Activated CD4-positive, alpha-beta memory T cell treated with anti-CD3 and anti-CD28 coated beads, Interleukin-2, amount 10 ng/mL, durations not matched to agents 7 days and 5 days (primary cell): ENCODE measurements at regions not wholly inside any gene's neighbourhood (a gene's known extent, or its start where the extent isn't known, plus 50 kb on each side); places are given as distances from the start of the nearest gene placed in this dataset.

Experiments used
- CTCF ChIA-PET: fragments of 350-600 bp; sonication (Branson Sonifier 250); formaldehyde crosslinking; loops from one replicate; lab custom pipeline; 2021; ENCODE audit warnings: antibody characterized with exemption, inconsistent platforms; lab: Charles Lee
- POLR2A ChIA-PET: fragments of 350-600 bp; sonication (Branson Sonifier 250); formaldehyde crosslinking; loops from one replicate; lab custom pipeline; 2021; ENCODE audit warnings: antibody characterized with exemption; lab: Charles Lee
- DNase-seq: peaks from one replicate; pipeline ENCODE4 v3.0.0-alpha.2; 2020
- H3K27ac Mint-ChIP-seq: one replicate; pipeline ENCODE4 v1.8.0; 2021; ENCODE audit warnings: mild to moderate bottlenecking, mixed read lengths
- H3K27me3 Mint-ChIP-seq: one replicate; pipeline ENCODE4 v1.8.0; 2021; ENCODE audit warnings: mixed read lengths
- H3K36me3 Mint-ChIP-seq: one replicate; pipeline ENCODE4 v1.8.0; 2021; ENCODE audit warnings: low read depth, mixed read lengths
- H3K4me1 Mint-ChIP-seq: one replicate; pipeline ENCODE4 v1.8.0; 2021; ENCODE audit warnings: mixed read lengths
- H3K4me3 Mint-ChIP-seq: one replicate; pipeline ENCODE4 v1.8.0; 2021; ENCODE audit warnings: mild to moderate bottlenecking, mixed read lengths
- H3K9me3 Mint-ChIP-seq: one replicate; pipeline ENCODE4 v1.8.0; 2021; ENCODE audit warnings: mixed read lengths

DNA sequence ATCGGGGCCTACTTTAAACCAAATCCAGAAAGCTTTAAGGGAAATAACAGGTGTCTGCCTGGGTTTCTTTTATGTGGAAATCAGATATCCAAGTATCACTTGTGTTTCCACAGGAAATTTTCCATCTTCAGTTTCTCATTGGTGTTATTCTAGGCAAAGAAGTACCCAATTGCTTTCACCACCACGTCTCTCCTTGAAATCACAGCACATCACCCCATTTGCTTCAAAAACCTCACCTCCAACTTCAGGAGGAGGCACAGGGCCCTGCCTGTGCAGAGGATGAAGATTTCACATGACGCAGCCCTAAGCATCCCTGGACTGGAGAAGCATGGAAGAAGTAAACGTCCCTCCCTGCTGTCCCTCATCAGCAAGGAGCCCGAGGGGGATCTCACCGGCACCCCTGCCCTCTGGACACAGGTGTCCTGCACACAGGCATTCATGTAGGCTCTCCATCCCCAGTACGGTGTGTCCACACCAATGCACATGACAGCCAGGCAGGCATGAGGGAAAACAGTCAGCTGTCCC, 182.3 kb downstream of the TBXT start:
- POLR2A ChIA-PET, result no interaction called here
- Mint-ChIP-seq H3K27ac (no peak overlapping the region), H3K4me3 (no peak overlapping the region), H3K27me3 (peaks cover 39% of the 10 kb centered on the region), H3K4me1 (peaks cover 4% of the 10 kb centered on the region), H3K36me3 (no peaks in the 10 kb centered on the region), H3K9me3 (no peaks in the 10 kb centered on the region)
- DNase-seq, result no peak
- CTCF ChIA-PET, result no interaction called here

DNA sequence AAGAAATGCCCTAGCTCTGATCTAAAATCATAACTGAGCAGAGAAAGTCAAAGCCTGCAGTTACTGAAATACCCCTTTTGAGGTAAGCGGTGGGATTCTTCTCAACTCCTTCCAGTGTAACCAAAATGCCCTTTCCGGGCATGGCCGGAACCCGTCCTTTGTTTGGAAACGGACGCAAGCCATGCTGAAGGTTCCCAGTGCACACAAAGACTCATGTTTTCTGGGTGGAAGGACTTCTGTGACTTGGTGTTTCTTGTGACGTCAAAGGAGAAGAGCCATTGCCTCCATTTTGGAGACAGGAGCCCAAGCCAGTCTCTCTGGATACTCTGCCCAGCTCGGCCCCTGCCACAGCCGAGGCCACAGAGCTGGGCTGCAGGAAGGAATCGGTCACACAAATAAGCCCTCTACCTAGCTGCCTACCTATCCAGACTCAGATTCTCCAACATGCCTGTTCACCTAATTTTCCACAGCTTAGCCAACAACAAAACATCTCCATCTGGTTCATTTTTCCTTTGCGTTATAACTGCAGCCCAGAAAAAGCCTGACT, 182.8 kb downstream of the TBXT start:
- no peaks in the 10 kb centered on the region for H3K36me3 Mint-ChIP-seq
- no peak overlapping the region for H3K4me3 Mint-ChIP-seq
- H3K4me1 Mint-ChIP-seq, result peaks cover 4% of the 10 kb centered on the region
- DNase-seq, result no peak
- ChIA-PET CTCF (no interaction called here), POLR2A (no interaction called here)
- no peak overlapping the region for H3K27ac Mint-ChIP-seq
- H3K27me3 Mint-ChIP-seq, result peaks cover 33% of the 10 kb centered on the region
- no peaks in the 10 kb centered on the region for H3K9me3 Mint-ChIP-seq

DNA sequence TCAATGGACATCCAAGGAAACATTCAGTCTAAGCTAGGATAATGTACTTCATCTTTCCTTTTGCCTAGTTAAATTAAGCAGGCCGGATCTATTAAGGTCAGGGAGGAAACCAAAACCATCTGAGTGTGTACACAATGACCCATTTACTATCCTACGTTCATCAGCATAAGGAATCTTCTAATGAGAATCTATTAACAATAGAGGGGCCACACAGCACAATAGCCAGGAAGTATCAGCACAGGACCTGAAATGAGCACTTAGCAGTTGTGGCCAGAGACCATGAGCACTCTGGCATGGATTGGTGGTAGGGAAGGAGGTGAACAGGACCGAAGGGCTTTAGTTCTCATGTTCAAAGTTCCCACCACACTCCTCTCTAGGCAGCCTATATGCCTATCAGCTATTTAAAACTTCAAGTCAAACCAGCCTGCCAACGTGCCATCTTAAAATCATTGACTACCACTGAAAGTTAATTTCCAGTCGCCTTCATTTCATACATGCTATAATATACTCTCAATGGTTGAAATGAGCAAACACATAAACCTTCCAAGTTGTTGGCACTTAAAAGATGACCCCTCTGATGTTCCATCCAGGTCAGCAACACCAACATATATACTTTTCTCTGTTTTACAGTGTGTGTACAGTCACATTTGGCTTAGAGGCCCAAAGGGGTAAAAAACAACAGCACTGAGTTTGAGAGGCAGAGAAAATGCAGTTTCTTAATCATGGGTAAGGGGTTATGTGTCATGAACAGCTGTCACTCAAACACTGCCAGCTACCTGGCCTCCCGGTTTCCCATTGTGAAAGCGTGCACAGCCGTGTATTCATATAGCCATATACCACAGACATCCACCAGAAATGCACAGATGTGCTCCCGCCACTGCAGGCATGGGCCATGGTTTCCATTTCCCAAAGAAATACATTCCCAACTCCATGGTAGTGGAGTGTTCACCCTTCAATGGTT, 184.3 kb downstream of the TBXT start:
- Mint-ChIP-seq H3K36me3 (no peaks in the 10 kb centered on the region), H3K9me3 (no peaks in the 10 kb centered on the region), H3K4me1 (peaks cover 4% of the 10 kb centered on the region), H3K27me3 (peaks cover 26% of the 10 kb centered on the region), H3K27ac (no peak overlapping the region), H3K4me3 (no peak overlapping the region)
- CTCF ChIA-PET, result no interaction called here
- DNase-seq, result no peak
- POLR2A ChIA-PET, result no interaction called here

DNA sequence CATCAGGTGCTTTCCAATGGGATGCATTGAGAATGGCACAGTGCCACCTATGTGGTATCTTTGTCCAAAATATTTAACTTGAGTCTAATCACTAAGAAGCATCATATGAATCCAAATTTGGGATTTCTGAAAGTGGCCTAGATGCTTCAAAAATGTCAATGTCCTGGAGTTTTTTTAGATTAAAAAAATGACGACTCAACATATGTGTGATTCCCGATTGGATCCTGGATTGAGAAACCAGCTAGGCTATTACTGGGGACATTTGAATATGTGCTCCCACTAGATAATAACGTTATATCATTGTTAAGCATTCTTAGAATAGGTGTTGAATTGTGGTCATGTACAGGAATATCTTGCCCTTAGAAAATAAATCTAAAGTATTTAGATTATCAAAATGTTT, 189.2 kb downstream of the TBXT start:
- H3K4me1 Mint-ChIP-seq, result no peaks in the 10 kb centered on the region
- no peaks in the 10 kb centered on the region for H3K36me3 Mint-ChIP-seq
- no peaks in the 10 kb centered on the region for H3K9me3 Mint-ChIP-seq
- H3K27ac Mint-ChIP-seq, result no peak overlapping the region
- CTCF ChIA-PET, result no interaction called here
- POLR2A ChIA-PET, result no interaction called here
- no peak overlapping the region for H3K4me3 Mint-ChIP-seq
- no peaks in the 10 kb centered on the region for H3K27me3 Mint-ChIP-seq
- DNase-seq, result no peak

DNA sequence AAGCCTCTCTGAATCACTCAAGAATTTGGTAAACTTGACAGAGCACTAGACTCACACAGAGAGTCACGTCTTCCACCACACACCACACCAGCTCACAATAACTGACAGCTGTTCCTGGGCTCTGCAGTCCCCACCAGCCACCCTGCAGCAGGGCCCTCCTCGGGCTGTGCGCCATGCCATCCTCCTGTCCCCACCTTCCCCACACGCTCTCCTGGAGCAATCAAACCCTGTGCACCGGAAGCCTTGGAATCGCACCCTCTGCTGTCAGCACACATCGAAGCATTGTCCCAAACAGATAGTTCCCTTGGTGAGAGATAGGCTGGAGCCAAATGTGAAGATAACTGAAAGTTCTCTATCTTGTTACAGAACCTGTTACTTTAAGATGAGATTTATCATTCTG, 191.0 kb downstream of the TBXT start:
- Mint-ChIP-seq H3K4me1 (no peaks in the 10 kb centered on the region), H3K36me3 (no peaks in the 10 kb centered on the region), H3K9me3 (no peaks in the 10 kb centered on the region), H3K27ac (no peak overlapping the region), H3K4me3 (no peak overlapping the region), H3K27me3 (no peaks in the 10 kb centered on the region)
- no peak for DNase-seq
- POLR2A ChIA-PET, result no interaction called here
- CTCF ChIA-PET, result no interaction called here

DNA sequence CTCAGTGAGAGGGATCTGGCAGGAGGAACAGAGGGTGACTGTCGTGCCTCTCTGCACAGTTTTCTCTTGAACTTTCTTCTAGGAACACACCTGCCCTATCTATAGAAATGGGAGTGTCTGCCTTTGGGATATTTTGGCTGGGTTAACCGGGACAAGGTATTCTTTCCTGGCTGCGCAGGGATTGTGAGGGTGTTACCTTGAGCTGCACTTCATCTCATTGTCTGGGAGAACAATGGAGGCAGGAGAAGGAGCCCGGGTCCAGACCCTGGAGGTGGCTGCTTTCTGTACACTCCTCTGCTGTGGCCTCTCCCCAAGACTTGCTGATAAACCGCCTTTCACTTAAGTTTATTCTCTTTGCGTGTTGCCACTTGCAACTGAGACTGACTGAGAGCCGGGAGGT, 192.8 kb downstream of the TBXT start:
- ChIA-PET POLR2A (no interaction called here), CTCF (no interaction called here)
- Mint-ChIP-seq H3K4me3 (no peak overlapping the region), H3K9me3 (no peaks in the 10 kb centered on the region), H3K27me3 (no peaks in the 10 kb centered on the region), H3K27ac (no peak overlapping the region), H3K4me1 (no peaks in the 10 kb centered on the region), H3K36me3 (no peaks in the 10 kb centered on the region)
- DNase-seq, result no peak

DNA sequence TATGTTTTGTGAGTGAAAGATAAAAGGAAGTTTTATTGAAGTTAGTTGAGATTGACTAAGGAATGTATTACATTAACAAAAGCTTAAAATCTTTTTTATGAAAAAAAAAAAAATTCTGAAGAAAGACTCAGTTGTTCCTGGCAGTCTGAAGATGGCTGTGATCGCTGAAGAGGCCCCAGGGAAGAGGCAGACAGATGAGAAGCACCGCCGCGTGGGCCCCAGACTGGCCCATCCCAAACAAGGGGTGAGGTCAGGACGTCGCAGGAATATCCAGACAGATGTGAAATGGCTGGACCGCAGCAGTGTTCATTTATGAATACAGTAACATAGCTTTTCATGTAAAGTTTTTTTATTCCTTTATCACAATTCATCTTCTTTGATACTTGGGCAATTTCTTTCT, 194.2 kb downstream of the TBXT start:
- ChIA-PET CTCF (interaction anchor here (1.1 kb wide), 1 partner anchor 10 kb away, joined by 3 read pairs; no protein-coding TSS in a partner anchor), POLR2A (no interaction called here)
- no peaks in the 10 kb centered on the region for H3K4me1 Mint-ChIP-seq
- no peak overlapping the region for H3K27ac Mint-ChIP-seq
- no peak for DNase-seq
- H3K9me3 Mint-ChIP-seq, result no peaks in the 10 kb centered on the region
- no peaks in the 10 kb centered on the region for H3K27me3 Mint-ChIP-seq
- no peak overlapping the region for H3K4me3 Mint-ChIP-seq
- no peaks in the 10 kb centered on the region for H3K36me3 Mint-ChIP-seq

DNA sequence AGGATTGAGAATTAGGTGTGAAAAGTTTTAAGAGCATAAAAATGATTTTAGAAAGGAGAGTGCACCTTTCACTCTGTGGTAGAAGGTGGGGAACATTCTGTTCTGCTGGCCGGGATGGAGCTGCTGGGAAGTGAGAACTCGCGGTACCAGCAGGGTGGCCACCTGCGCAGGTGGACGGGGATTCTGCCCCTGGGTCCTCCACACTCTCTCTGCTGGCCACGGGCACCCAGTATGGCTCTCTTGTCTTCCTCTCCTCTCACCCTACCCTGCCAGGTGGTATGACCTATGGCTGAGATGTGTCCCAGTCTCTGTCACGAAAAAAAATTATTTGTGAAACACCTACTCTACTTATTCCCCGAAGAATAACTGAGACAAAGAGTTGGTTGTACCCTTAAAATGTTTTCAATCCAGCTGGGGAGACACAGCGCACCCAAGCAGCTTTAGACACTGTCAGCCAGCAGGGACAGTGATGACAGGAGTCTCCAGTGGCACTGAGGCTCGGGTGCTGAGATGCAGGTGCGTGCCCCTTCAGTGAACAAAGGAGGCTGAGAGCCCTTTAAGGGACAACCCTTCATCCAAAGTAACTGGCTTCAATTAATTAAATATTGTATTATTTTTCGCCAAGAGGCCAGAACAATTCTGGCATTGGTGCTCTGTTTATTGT, 195.4 kb downstream of the TBXT start:
- H3K27ac Mint-ChIP-seq, result no peak overlapping the region
- no peak overlapping the region for H3K4me3 Mint-ChIP-seq
- CTCF ChIA-PET, result interaction anchor here (1.1 kb wide), 1 partner anchor 8 kb away, joined by 3 read pairs; no protein-coding TSS in a partner anchor
- H3K9me3 Mint-ChIP-seq, result no peaks in the 10 kb centered on the region
- no peaks in the 10 kb centered on the region for H3K36me3 Mint-ChIP-seq
- no peaks in the 10 kb centered on the region for H3K27me3 Mint-ChIP-seq
- no peaks in the 10 kb centered on the region for H3K4me1 Mint-ChIP-seq
- POLR2A ChIA-PET, result no interaction called here
- DNase-seq, result no peak

DNA sequence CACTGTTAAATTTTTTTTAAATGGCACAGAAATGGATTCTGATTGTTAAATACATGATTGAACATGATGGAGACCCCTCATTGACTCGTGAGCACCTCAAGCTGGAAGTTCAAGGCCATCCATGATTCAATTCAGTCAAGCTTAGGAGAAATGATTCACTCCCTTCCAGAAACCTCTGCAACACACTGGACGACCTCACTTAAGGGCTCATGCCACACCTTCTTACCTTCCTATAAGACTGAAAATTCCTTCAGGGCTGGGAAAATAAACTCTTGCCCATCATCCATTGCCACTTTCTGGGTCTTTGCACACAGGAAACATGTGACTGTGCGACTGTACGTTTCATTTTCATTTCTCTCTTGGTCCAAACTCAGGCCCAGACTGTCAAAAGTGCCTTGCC, 196.4 kb downstream of the TBXT start:
- Mint-ChIP-seq H3K27ac (no peak overlapping the region), H3K4me1 (no peaks in the 10 kb centered on the region), H3K36me3 (no peaks in the 10 kb centered on the region), H3K4me3 (no peak overlapping the region), H3K9me3 (no peaks in the 10 kb centered on the region), H3K27me3 (no peaks in the 10 kb centered on the region)
- DNase-seq, result no peak
- ChIA-PET CTCF (no interaction called here), POLR2A (no interaction called here)

DNA sequence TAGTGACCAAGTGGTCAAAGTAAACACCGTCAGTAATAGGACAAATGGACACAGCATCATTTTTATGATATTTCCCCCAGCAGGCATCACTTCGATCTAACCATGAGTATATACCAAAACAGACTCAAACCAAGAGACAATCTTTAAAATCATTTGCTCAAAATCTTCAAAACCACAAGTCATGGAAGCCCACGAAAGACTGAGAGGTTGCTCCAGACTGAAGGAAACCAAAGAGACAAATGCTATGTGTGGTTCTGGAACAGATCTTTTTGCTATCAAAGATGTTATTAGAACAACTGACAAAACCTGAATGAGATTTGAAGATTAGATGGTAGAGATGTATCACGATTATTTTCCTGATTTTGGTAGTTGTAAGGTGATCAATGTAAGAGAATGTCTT, 197.7 kb downstream of the TBXT start:
- Mint-ChIP-seq H3K4me3 (no peak overlapping the region), H3K4me1 (no peaks in the 10 kb centered on the region), H3K36me3 (no peaks in the 10 kb centered on the region), H3K27me3 (no peaks in the 10 kb centered on the region), H3K9me3 (no peaks in the 10 kb centered on the region), H3K27ac (no peak overlapping the region)
- POLR2A ChIA-PET, result no interaction called here
- DNase-seq, result no peak
- CTCF ChIA-PET, result no interaction called here

DNA sequence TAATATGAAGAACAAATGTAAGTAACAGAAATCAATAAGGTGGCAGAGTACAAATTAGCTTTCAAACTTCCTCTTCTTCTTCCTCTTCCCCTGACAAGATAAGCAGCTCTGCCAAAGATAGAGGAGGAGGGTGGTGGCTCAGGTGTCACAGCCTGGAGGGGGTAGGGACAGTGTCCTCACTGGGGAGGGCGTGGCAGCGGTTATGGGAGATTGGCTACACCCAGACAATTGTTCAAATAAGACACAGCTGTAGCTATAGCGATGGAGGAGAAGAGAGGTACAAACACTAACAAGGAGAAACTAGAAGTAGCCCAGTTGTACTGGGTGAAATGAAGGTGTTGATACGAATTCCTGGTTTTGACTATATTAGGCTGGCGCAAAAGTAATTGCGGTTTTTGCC, 198.5 kb downstream of the TBXT start:
- ChIA-PET CTCF (no interaction called here), POLR2A (no interaction called here)
- Mint-ChIP-seq H3K4me1 (no peaks in the 10 kb centered on the region), H3K36me3 (no peaks in the 10 kb centered on the region), H3K27me3 (no peaks in the 10 kb centered on the region), H3K27ac (no peak overlapping the region), H3K9me3 (no peaks in the 10 kb centered on the region), H3K4me3 (no peak overlapping the region)
- DNase-seq, result no peak

DNA sequence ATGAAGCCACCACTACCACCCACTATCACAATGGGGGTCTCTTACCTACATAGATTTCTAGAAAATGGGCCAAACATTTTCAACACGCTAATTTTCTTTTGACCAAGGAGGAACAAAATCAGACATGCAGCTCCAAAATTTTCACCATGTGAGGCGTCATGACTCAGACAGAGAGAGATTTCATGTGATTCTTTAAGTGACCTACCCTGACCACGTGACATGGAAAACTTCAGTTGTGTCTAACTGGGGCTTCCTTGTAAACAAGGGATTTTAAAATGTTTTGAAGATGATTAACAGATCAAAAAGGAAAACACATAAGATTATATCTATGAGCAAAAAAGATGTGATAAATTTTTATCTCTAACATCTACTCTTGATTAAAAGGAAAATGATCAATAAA, 199.2 kb downstream of the TBXT start:
- CTCF ChIA-PET, result no interaction called here

DNA sequence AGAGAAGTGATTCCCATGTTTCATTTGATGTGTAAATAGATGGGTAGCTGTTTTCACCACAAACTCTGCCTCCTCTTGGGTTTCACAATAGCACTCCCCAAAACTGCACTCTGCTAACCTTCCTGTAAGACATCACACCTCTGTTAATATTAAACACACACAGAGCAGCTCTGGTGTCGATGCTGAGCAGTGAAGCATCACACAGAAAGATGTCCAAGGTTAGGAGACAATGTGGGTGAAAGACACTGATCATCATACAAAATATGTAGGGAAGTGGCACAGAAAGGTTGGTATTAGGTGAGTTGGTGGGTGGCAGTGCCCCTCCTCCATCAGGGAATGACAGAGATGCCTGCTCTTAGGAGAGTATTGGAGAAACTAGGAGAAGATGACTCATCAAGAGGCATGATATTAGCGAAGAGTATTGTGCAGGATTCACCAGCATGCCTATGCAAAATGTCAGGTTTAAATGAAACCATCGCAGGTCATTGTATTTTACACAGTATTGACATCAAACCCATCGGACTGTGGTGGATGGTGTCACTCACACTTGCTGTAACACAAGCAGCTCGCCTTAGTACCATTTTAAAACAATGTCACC, 199.7 kb downstream of the TBXT start:
- ChIA-PET CTCF (no interaction called here), POLR2A (no interaction called here)

More for the DNA sequence above, 199.2 kb downstream of the TBXT start:
- DNase-seq, result no peak
- no peaks in the 10 kb centered on the region for H3K4me1 Mint-ChIP-seq
- H3K9me3 Mint-ChIP-seq, result no peaks in the 10 kb centered on the region
- no peaks in the 10 kb centered on the region for H3K36me3 Mint-ChIP-seq
- no peak overlapping the region for H3K4me3 Mint-ChIP-seq
- POLR2A ChIA-PET, result no interaction called here
- H3K27me3 Mint-ChIP-seq, result no peaks in the 10 kb centered on the region
- no peak overlapping the region for H3K27ac Mint-ChIP-seq

More for the DNA sequence above, 199.7 kb downstream of the TBXT start:
- DNase-seq, result no peak
- H3K4me1 Mint-ChIP-seq, result no peaks in the 10 kb centered on the region
- H3K4me3 Mint-ChIP-seq, result no peak overlapping the region
- H3K36me3 Mint-ChIP-seq, result no peaks in the 10 kb centered on the region
- H3K27ac Mint-ChIP-seq, result no peak overlapping the region
- no peaks in the 10 kb centered on the region for H3K9me3 Mint-ChIP-seq
- H3K27me3 Mint-ChIP-seq, result no peaks in the 10 kb centered on the region
